ENCODE measurements at regions not wholly inside any gene's neighbourhood (a gene's known extent, or its start where the extent isn't known, plus 50 kb on each side); places are given as distances from the start of the nearest gene placed in this dataset.

- Histone ChIP-seq H3K4me3 (ENCODE audit: low read depth in 1 of 2, low read length in 2 of 2) (no peak overlapping the region), H3K9ac (ENCODE audit: low read depth in 1 of 2, low read length in 2 of 2) (no peak overlapping the region)
These were observed 142.2 kb upstream of the ZNF385D start for GRCh38 chr3:21893242-21893641.

GRCh38 chr3:21894459-21895340, 143.7 kb upstream of the ZNF385D start:
- H3K9me3 ChIP-seq (ENCODE audit: control insufficient read depth in 1 of 2, low read length in 2 of 2): no peaks in the 10 kb centered on the region
- no peak overlapping the region for H3K27ac ChIP-seq (ENCODE audit: low read depth, low read length)
- H3K9ac ChIP-seq (ENCODE audit: low read depth in 1 of 2, low read length in 2 of 2): no peak overlapping the region

More at GRCh38 chr3:21893242-21893641, 142.2 kb upstream of the ZNF385D start:
- no peaks in the 10 kb centered on the region for H3K36me3 ChIP-seq (ENCODE audit: control insufficient read depth in 1 of 2, insufficient read depth in 2 of 2, low read length in 2 of 2)
- H3K27me3 ChIP-seq (ENCODE audit: control insufficient read depth in 1 of 2, insufficient read depth in 2 of 2, low read length in 2 of 2): no peaks in the 10 kb centered on the region
- H3K4me1 ChIP-seq (ENCODE audit: control insufficient read depth in 1 of 2, insufficient read depth in 2 of 2, low read length in 2 of 2): no peaks in the 10 kb centered on the region
- no peak overlapping the region for H3K27ac ChIP-seq (ENCODE audit: low read depth, low read length)
- H3K9me3 ChIP-seq (ENCODE audit: control insufficient read depth in 1 of 2, low read length in 2 of 2): no peaks in the 10 kb centered on the region

GRCh38 chr3:21898316-21898715, 147.3 kb upstream of the ZNF385D start:
- Histone ChIP-seq H3K4me1 (ENCODE audit: control insufficient read depth in 1 of 2, insufficient read depth in 2 of 2, low read length in 2 of 2) (no peaks in the 10 kb centered on the region), H3K27ac (ENCODE audit: low read depth, low read length) (no peak overlapping the region), H3K9me3 (ENCODE audit: control insufficient read depth in 1 of 2, low read length in 2 of 2) (no peaks in the 10 kb centered on the region), H3K27me3 (ENCODE audit: control insufficient read depth in 1 of 2, insufficient read depth in 2 of 2, low read length in 2 of 2) (no peaks in the 10 kb centered on the region), H3K9ac (ENCODE audit: low read depth in 1 of 2, low read length in 2 of 2) (no peak overlapping the region), H3K36me3 (ENCODE audit: control insufficient read depth in 1 of 2, insufficient read depth in 2 of 2, low read length in 2 of 2) (no peaks in the 10 kb centered on the region), H3K4me3 (ENCODE audit: low read depth in 1 of 2, low read length in 2 of 2) (no peak overlapping the region)

More at GRCh38 chr3:21894459-21895340, 143.7 kb upstream of the ZNF385D start:
- Histone ChIP-seq H3K4me3 (ENCODE audit: low read depth in 1 of 2, low read length in 2 of 2) (no peak overlapping the region), H3K27me3 (ENCODE audit: control insufficient read depth in 1 of 2, insufficient read depth in 2 of 2, low read length in 2 of 2) (no peaks in the 10 kb centered on the region), H3K4me1 (ENCODE audit: control insufficient read depth in 1 of 2, insufficient read depth in 2 of 2, low read length in 2 of 2) (no peaks in the 10 kb centered on the region), H3K36me3 (ENCODE audit: control insufficient read depth in 1 of 2, insufficient read depth in 2 of 2, low read length in 2 of 2) (no peaks in the 10 kb centered on the region)

GRCh38 chr3:21901484-21901883, 150.5 kb upstream of the ZNF385D start:
- no peak overlapping the region for H3K27ac ChIP-seq (ENCODE audit: low read depth, low read length)
- H3K36me3 ChIP-seq (ENCODE audit: control insufficient read depth in 1 of 2, insufficient read depth in 2 of 2, low read length in 2 of 2): no peaks in the 10 kb centered on the region
- no peak overlapping the region for H3K9ac ChIP-seq (ENCODE audit: low read depth in 1 of 2, low read length in 2 of 2)
- no peaks in the 10 kb centered on the region for H3K27me3 ChIP-seq (ENCODE audit: control insufficient read depth in 1 of 2, insufficient read depth in 2 of 2, low read length in 2 of 2)
- no peaks in the 10 kb centered on the region for H3K9me3 ChIP-seq (ENCODE audit: control insufficient read depth in 1 of 2, low read length in 2 of 2)
- H3K4me1 ChIP-seq (ENCODE audit: control insufficient read depth in 1 of 2, insufficient read depth in 2 of 2, low read length in 2 of 2): no peaks in the 10 kb centered on the region
- no peak overlapping the region for H3K4me3 ChIP-seq (ENCODE audit: low read depth in 1 of 2, low read length in 2 of 2)

- no peaks in the 10 kb centered on the region for H3K9me3 ChIP-seq (ENCODE audit: control insufficient read depth in 1 of 2, low read length in 2 of 2)
- no peak overlapping the region for H3K9ac ChIP-seq (ENCODE audit: low read depth in 1 of 2, low read length in 2 of 2)
- H3K27me3 ChIP-seq (ENCODE audit: control insufficient read depth in 1 of 2, insufficient read depth in 2 of 2, low read length in 2 of 2): no peaks in the 10 kb centered on the region
- H3K36me3 ChIP-seq (ENCODE audit: control insufficient read depth in 1 of 2, insufficient read depth in 2 of 2, low read length in 2 of 2): no peaks in the 10 kb centered on the region
- H3K27ac ChIP-seq (ENCODE audit: low read depth, low read length): no peak overlapping the region
- no peaks in the 10 kb centered on the region for H3K4me1 ChIP-seq (ENCODE audit: control insufficient read depth in 1 of 2, insufficient read depth in 2 of 2, low read length in 2 of 2)
- no peak overlapping the region for H3K4me3 ChIP-seq (ENCODE audit: low read depth in 1 of 2, low read length in 2 of 2)
These were observed 151.9 kb upstream of the ZNF385D start for GRCh38 chr3:21902956-21903355.

- no peak overlapping the region for H3K27ac ChIP-seq (ENCODE audit: low read depth, low read length)
- no peaks in the 10 kb centered on the region for H3K27me3 ChIP-seq (ENCODE audit: control insufficient read depth in 1 of 2, insufficient read depth in 2 of 2, low read length in 2 of 2)
- no peaks in the 10 kb centered on the region for H3K36me3 ChIP-seq (ENCODE audit: control insufficient read depth in 1 of 2, insufficient read depth in 2 of 2, low read length in 2 of 2)
- no peak overlapping the region for H3K4me3 ChIP-seq (ENCODE audit: low read depth in 1 of 2, low read length in 2 of 2)
- H3K9me3 ChIP-seq (ENCODE audit: control insufficient read depth in 1 of 2, low read length in 2 of 2): peaks cover 0 to 2% of the 10 kb centered on the region in 2 donors
- no peaks in the 10 kb centered on the region for H3K4me1 ChIP-seq (ENCODE audit: control insufficient read depth in 1 of 2, insufficient read depth in 2 of 2, low read length in 2 of 2)
- no peak overlapping the region for H3K9ac ChIP-seq (ENCODE audit: low read depth in 1 of 2, low read length in 2 of 2)
These were observed 158.1 kb upstream of the ZNF385D start for GRCh38 chr3:21909096-21909495.

- no peaks in the 10 kb centered on the region for H3K27me3 ChIP-seq (ENCODE audit: control insufficient read depth in 1 of 2, insufficient read depth in 2 of 2, low read length in 2 of 2)
- no peak overlapping the region for H3K27ac ChIP-seq (ENCODE audit: low read depth, low read length)
- no peak overlapping the region for H3K4me3 ChIP-seq (ENCODE audit: low read depth in 1 of 2, low read length in 2 of 2)
- H3K9ac ChIP-seq (ENCODE audit: low read depth in 1 of 2, low read length in 2 of 2): no peak overlapping the region
- peaks cover 0 to 2% of the 10 kb centered on the region in 2 donors for H3K9me3 ChIP-seq (ENCODE audit: control insufficient read depth in 1 of 2, low read length in 2 of 2)
- no peaks in the 10 kb centered on the region for H3K4me1 ChIP-seq (ENCODE audit: control insufficient read depth in 1 of 2, insufficient read depth in 2 of 2, low read length in 2 of 2)
- H3K36me3 ChIP-seq (ENCODE audit: control insufficient read depth in 1 of 2, insufficient read depth in 2 of 2, low read length in 2 of 2): no peaks in the 10 kb centered on the region
These were observed 161.7 kb upstream of the ZNF385D start for GRCh38 chr3:21912711-21913110.

- Histone ChIP-seq H3K27me3 (ENCODE audit: control insufficient read depth in 1 of 2, insufficient read depth in 2 of 2, low read length in 2 of 2) (no peaks in the 10 kb centered on the region), H3K36me3 (ENCODE audit: control insufficient read depth in 1 of 2, insufficient read depth in 2 of 2, low read length in 2 of 2) (no peaks in the 10 kb centered on the region), H3K4me1 (ENCODE audit: control insufficient read depth in 1 of 2, insufficient read depth in 2 of 2, low read length in 2 of 2) (no peaks in the 10 kb centered on the region), H3K9ac (ENCODE audit: low read depth in 1 of 2, low read length in 2 of 2) (no peak overlapping the region), H3K9me3 (ENCODE audit: control insufficient read depth in 1 of 2, low read length in 2 of 2) (peaks cover 0 to 2% of the 10 kb centered on the region in 2 donors), H3K4me3 (ENCODE audit: low read depth in 1 of 2, low read length in 2 of 2) (no peak overlapping the region), H3K27ac (ENCODE audit: low read depth, low read length) (no peak overlapping the region)
These were observed 162.8 kb upstream of the ZNF385D start for GRCh38 chr3:21913791-21914190.

GRCh38 chr3:21914451-21914850, 163.4 kb upstream of the ZNF385D start:
- H3K4me3 ChIP-seq (ENCODE audit: low read depth in 1 of 2, low read length in 2 of 2): no peak overlapping the region
- H3K36me3 ChIP-seq (ENCODE audit: control insufficient read depth in 1 of 2, insufficient read depth in 2 of 2, low read length in 2 of 2): no peaks in the 10 kb centered on the region
- peaks cover 0 to 2% of the 10 kb centered on the region in 2 donors for H3K9me3 ChIP-seq (ENCODE audit: control insufficient read depth in 1 of 2, low read length in 2 of 2)
- H3K9ac ChIP-seq (ENCODE audit: low read depth in 1 of 2, low read length in 2 of 2): no peak overlapping the region
- no peaks in the 10 kb centered on the region for H3K27me3 ChIP-seq (ENCODE audit: control insufficient read depth in 1 of 2, insufficient read depth in 2 of 2, low read length in 2 of 2)
- H3K27ac ChIP-seq (ENCODE audit: low read depth, low read length): no peak overlapping the region
- no peaks in the 10 kb centered on the region for H3K4me1 ChIP-seq (ENCODE audit: control insufficient read depth in 1 of 2, insufficient read depth in 2 of 2, low read length in 2 of 2)

- H3K4me3 ChIP-seq (ENCODE audit: low read depth in 1 of 2, low read length in 2 of 2): no peak overlapping the region
- H3K27me3 ChIP-seq (ENCODE audit: control insufficient read depth in 1 of 2, insufficient read depth in 2 of 2, low read length in 2 of 2): no peaks in the 10 kb centered on the region
- no peak overlapping the region for H3K9ac ChIP-seq (ENCODE audit: low read depth in 1 of 2, low read length in 2 of 2)
- H3K4me1 ChIP-seq (ENCODE audit: control insufficient read depth in 1 of 2, insufficient read depth in 2 of 2, low read length in 2 of 2): no peaks in the 10 kb centered on the region
- H3K27ac ChIP-seq (ENCODE audit: low read depth, low read length): no peak overlapping the region
- no peaks in the 10 kb centered on the region for H3K36me3 ChIP-seq (ENCODE audit: control insufficient read depth in 1 of 2, insufficient read depth in 2 of 2, low read length in 2 of 2)
- H3K9me3 ChIP-seq (ENCODE audit: control insufficient read depth in 1 of 2, low read length in 2 of 2): peaks cover 0 to 2% of the 10 kb centered on the region in 2 donors
These were observed 168.4 kb upstream of the ZNF385D start for GRCh38 chr3:21919383-21919782.

Measured in duodenal mucosa (tissue), 2 donors.